ENCODE measurements at regions not wholly inside any gene's neighbourhood (a gene's known extent, or its start where the extent isn't known, plus 50 kb on each side); places are given as distances from the start of the nearest gene placed in this dataset.

- no peaks in the 10 kb centered on the region for H3K36me3 ChIP-seq
- H3K9me3 ChIP-seq (ENCODE audit: low read depth): no peaks in the 10 kb centered on the region
- TF ChIP-seq, protein P1, sequence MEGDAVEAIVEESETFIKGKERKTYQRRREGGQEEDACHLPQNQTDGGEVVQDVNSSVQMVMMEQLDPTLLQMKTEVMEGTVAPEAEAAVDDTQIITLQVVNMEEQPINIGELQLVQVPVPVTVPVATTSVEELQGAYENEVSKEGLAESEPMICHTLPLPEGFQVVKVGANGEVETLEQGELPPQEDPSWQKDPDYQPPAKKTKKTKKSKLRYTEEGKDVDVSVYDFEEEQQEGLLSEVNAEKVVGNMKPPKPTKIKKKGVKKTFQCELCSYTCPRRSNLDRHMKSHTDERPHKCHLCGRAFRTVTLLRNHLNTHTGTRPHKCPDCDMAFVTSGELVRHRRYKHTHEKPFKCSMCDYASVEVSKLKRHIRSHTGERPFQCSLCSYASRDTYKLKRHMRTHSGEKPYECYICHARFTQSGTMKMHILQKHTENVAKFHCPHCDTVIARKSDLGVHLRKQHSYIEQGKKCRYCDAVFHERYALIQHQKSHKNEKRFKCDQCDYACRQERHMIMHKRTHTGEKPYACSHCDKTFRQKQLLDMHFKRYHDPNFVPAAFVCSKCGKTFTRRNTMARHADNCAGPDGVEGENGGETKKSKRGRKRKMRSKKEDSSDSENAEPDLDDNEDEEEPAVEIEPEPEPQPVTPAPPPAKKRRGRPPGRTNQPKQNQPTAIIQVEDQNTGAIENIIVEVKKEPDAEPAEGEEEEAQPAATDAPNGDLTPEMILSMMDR (IDR thresholded peaks at IDR 0.05; ENCODE audit: low read depth, low read length): no peak
- DNase-seq (ENCODE audit: low read depth in 1 of 2, low spot score in 1 of 2): no peak
- no peak overlapping the region for H3K27ac ChIP-seq
- H3K4me1 ChIP-seq (ENCODE audit: low read depth): peaks cover 5% of the 10 kb centered on the region
- no peak overlapping the region for H3K4me3 ChIP-seq
- H3K27me3 ChIP-seq: no peaks in the 10 kb centered on the region
Observed at GRCh38 chr10:78759456-78760120, 309.2 kb upstream of the ZMIZ1 start.

DNA sequence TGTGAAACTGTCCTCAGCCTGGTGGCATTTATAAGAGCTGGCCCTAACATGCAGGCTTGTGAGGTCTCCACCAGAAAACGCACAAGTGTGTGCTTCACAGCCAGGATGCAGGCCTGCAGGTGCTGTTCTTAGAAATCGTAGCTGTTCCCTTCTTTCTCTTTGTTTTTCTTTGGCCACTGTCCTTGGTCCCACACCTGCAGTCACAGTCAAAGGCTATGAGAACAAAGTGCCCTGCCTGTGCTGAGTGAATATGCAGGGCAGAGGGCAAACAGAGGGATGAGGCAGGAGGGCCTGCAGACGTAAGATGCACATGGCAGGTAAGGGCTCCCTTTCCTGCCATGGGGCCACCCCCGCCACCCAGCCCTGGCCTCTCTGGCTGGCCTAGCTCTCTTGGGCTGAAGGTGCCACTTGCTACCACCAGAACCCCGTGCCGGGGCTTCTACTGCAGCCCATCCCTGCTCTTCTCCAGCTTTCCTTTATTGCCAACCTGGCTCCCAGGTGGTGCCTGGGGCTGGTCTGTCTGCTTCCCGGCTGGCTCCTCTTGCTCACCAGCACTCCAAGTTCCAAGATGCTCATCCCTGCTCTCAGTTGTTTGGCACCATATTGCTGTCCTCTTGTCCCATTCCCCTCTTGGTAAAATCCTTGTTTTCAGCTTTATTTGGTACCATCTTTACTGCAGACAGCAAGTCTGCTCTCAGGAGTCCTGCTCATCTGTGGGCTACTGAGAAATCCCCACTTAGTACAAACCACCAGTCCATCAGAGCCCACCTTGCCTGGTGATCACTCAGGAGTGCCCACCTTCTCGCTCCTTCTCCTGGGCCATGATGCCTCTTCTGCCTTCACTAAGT lies 308.1 kb upstream of the ZMIZ1 start:
- no peaks in the 10 kb centered on the region for H3K36me3 ChIP-seq
- TF ChIP-seq, protein P1 (IDR thresholded peaks at IDR 0.05; ENCODE audit: low read depth, low read length): no peak
- H3K27me3 ChIP-seq: no peaks in the 10 kb centered on the region
- no peaks in the 10 kb centered on the region for H3K9me3 ChIP-seq (ENCODE audit: low read depth)
- no peak overlapping the region for H3K4me3 ChIP-seq
- peaks cover 5% of the 10 kb centered on the region for H3K4me1 ChIP-seq (ENCODE audit: low read depth)
- no peak overlapping the region for H3K27ac ChIP-seq
- DNase-seq (ENCODE audit: low read depth in 1 of 2, low spot score in 1 of 2): no peak

DNA sequence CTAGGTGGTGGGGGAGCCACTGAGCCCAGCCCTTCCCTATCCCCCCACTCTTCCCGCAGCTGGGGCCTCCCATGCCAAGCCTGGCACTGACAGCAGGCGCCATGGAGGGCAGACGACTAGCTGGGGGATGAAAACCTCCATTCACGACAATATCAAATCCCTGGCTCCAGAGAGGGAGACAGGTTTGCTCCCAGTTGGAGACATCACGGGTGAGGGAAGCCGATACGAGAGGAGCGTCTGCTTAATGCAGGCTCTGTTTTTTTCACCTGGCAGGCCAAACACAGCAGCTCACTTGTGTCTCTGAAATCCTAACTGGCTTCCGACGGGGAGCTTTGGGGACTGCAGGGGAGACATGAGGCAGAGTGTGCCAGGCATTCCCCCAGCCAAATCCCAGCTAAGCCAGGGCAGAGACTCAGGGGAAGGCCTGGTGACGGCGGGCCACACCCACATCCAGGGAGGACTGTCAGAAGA lies 307.4 kb upstream of the ZMIZ1 start:
- Histone ChIP-seq H3K27me3 (no peaks in the 10 kb centered on the region), H3K4me3 (no peak overlapping the region), H3K27ac (no peak overlapping the region), H3K36me3 (no peaks in the 10 kb centered on the region), H3K4me1 (ENCODE audit: low read depth) (peaks cover 5% of the 10 kb centered on the region), H3K9me3 (ENCODE audit: low read depth) (no peaks in the 10 kb centered on the region)
- no peak for DNase-seq (ENCODE audit: low read depth in 1 of 2, low spot score in 1 of 2)
- TF ChIP-seq, protein P1 (IDR thresholded peaks at IDR 0.05; ENCODE audit: low read depth, low read length): no peak

DNA sequence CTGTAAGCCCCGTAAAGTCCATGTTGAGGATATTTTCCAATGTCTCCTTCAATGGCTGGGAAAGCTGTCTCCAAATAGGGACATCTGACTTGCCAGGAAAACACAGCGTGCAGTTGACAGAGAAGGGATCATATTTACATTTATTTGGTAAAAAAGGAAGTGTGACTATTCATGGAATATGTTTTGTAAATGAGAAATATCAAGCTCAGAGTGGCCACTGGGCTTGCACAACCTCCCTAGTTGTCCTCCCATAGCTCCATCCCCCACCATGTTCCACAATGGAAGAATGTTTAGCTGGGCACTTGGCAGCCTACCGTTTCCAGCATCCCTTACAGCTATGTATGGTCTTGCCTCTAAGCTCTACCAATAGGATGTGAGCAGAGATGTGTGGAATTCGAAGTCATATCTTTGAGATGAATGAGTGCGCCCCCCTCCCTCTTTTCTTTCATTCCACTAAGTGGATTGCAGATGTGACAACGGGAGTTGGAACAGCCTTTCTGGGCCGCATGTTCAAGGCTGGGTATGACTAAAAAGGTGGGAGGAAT lies 306.6 kb upstream of the ZMIZ1 start:
- H3K27me3 ChIP-seq: no peaks in the 10 kb centered on the region
- DNase-seq (ENCODE audit: low read depth in 1 of 2, low spot score in 1 of 2): no peak
- H3K9me3 ChIP-seq (ENCODE audit: low read depth): no peaks in the 10 kb centered on the region
- no peak overlapping the region for H3K4me3 ChIP-seq
- H3K27ac ChIP-seq: no peak overlapping the region
- H3K36me3 ChIP-seq: no peaks in the 10 kb centered on the region
- TF ChIP-seq, protein P1 (IDR thresholded peaks at IDR 0.05; ENCODE audit: low read depth, low read length): no peak
- peaks cover 5% of the 10 kb centered on the region for H3K4me1 ChIP-seq (ENCODE audit: low read depth)

DNA sequence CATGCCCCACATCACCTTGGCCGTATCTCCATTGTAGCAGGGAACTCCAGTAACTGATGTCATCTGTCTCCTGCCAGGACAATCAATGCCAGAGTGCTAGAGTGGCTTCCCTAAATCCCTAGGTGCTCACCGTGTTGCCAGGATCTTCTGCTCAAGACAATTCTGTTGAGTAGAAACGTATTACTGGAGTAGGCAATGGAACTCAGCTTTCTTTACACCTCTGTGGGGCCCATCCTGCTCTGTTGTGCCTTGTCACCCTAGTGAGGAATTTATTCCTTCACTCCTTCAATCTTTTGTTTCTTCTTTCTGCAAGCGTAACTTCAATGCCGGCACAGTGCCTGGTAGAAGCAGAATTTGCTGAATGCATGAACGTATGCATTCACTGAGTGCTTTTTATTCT lies 305.5 kb upstream of the ZMIZ1 start:
- TF ChIP-seq, protein P1 (IDR thresholded peaks at IDR 0.05; ENCODE audit: low read depth, low read length): no peak
- no peaks in the 10 kb centered on the region for H3K36me3 ChIP-seq
- no peaks in the 10 kb centered on the region for H3K27me3 ChIP-seq
- DNase-seq (ENCODE audit: low read depth in 1 of 2, low spot score in 1 of 2): no peak
- peaks cover 5% of the 10 kb centered on the region for H3K4me1 ChIP-seq (ENCODE audit: low read depth)
- H3K4me3 ChIP-seq: no peak overlapping the region
- no peaks in the 10 kb centered on the region for H3K9me3 ChIP-seq (ENCODE audit: low read depth)
- no peak overlapping the region for H3K27ac ChIP-seq

All from cardiac muscle cell (in vitro differentiated cells and primary cell).